ENCODE measurements at regions not wholly inside any gene's neighbourhood (a gene's known extent, or its start where the extent isn't known, plus 50 kb on each side); places are given as distances from the start of the nearest gene placed in this dataset.

- Histone ChIP-seq H2AK5ac (ENCODE audit: low read depth, low read length) (peak overlapping the region; percentile 69), H3K4ac (ENCODE audit: low read depth, low read length) (peak overlapping the region; percentile 90), H2BK15ac (ENCODE audit: low read depth, low read length) (peak overlapping the region; percentile 37; the same call in 2 of the 3 replicates), H4K91ac (ENCODE audit: insufficient read depth, low read depth, low read length) (peak overlapping the region; percentile 77), H2BK5ac (ENCODE audit: low read depth, low read length, poor library complexity, severe bottlenecking) (peak overlapping the region; percentile 100), H3K36me3 (ENCODE audit: control insufficient read depth, insufficient read depth, low read length) (no peaks in the 10 kb centered on the region), H3K9me1 (ENCODE audit: insufficient read depth, low read length) (peaks cover 14% of the 10 kb centered on the region), H3K23ac (ENCODE audit: low read depth, low read length) (peak overlapping the region; percentile 35; the same call in 1 of the 2 replicates), H3K9me3 (ENCODE audit: control insufficient read depth, insufficient read depth, low read length) (peaks cover 3% of the 10 kb centered on the region), H3K9ac (ENCODE audit: low read depth, low read length) (no peak overlapping the region), H3K56ac (ENCODE audit: extremely low read depth, insufficient read depth, low read length) (no peak overlapping the region; the same call in 1 of the 2 replicates), H4K5ac (ENCODE audit: low read depth, low read length) (peak overlapping the region; percentile 69; the same call in 1 of the 2 replicates), H2BK120ac (ENCODE audit: low read depth, low read length) (peak overlapping the region; percentile 81), H4K20me1 (ENCODE audit: insufficient read depth, low read length) (no peaks in the 10 kb centered on the region), H3K79me1 (ENCODE audit: low read depth in 1 of 2, low read length in 2 of 2) (no peaks in the 10 kb centered on the region), H3K27me3 (ENCODE audit: control insufficient read depth, insufficient read depth, low read length) (no peaks in the 10 kb centered on the region), H2AK9ac (replicated peaks; ENCODE audit: low read depth, low read length, poor library complexity) (peak overlapping the region; percentile 25), H3K27ac (ENCODE audit: insufficient read depth, low read length) (peak overlapping the region; percentile 85; the same call in 1 of the 2 replicates), H3K4me3 (ENCODE audit: insufficient read depth, low read depth, low read length) (no peak overlapping the region), H3K4me2 (ENCODE audit: low read depth, low read length) (peak overlapping the region; percentile 6; the same call in 1 of the 2 replicates), H4K8ac (ENCODE audit: low read depth in 2 of 2, low read length in 2 of 2) (peak overlapping the region; percentile 4 to 78; a peak in 3 of 4 replicates), H2AFZ (replicated peaks; ENCODE audit: low read length, poor library complexity) (peak overlapping the region; percentile 82), H3K4me1 (ENCODE audit: control insufficient read depth, insufficient read depth, low read length) (peaks cover 19% of the 10 kb centered on the region), H2BK20ac (ENCODE audit: low read depth, low read length) (peak overlapping the region; percentile 84), H3K14ac (replicated peaks; ENCODE audit: low read depth, low read length) (peak overlapping the region; percentile 92), H3K18ac (ENCODE audit: low read depth, low read length) (peak overlapping the region; percentile 60; the same call in 1 of the 2 replicates)
- dilution Hi-C loops (cut with HindIII; ENCODE audit: low sequenced_read_pairs, unreplicated experiment): no loop called here
- BruUV-seq (replicated peaks): no TSS peak
- in situ Hi-C loops (cut with MboI; ENCODE audit: low sequenced_read_pairs): no loop called here
- no peak for ATAC-seq (ENCODE audit: low read depth)
- intact Hi-C loops (cut with micrococcal nuclease): no loop called here
- TF ChIP-seq, protein P1, sequence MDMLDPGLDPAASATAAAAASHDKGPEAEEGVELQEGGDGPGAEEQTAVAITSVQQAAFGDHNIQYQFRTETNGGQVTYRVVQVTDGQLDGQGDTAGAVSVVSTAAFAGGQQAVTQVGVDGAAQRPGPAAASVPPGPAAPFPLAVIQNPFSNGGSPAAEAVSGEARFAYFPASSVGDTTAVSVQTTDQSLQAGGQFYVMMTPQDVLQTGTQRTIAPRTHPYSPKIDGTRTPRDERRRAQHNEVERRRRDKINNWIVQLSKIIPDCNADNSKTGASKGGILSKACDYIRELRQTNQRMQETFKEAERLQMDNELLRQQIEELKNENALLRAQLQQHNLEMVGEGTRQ (IDR thresholded peaks at IDR 0.05; ENCODE audit: low read depth, low read length): peak; percentile 17; the same call in 1 of the 2 replicates
- TF ChIP-seq BHLHE40 (IDR thresholded peaks at IDR 0.05; ENCODE audit: low read depth, low read length) (peak; percentile 52; the same call in 1 of the 2 replicates), MAZ (IDR thresholded peaks at IDR 0.05; ENCODE audit: borderline replicate concordance, low read depth, low read length) (no peak), CHD1 (IDR thresholded peaks at IDR 0.05; ENCODE audit: low read depth, low read length) (no peak), NFE2L2 (IDR thresholded peaks at IDR 0.05; ENCODE audit: low read depth, low read length) (no peak), SMC3 (IDR thresholded peaks at IDR 0.05; ENCODE audit: low read depth, low read length) (no peak), MAFK (IDR thresholded peaks at IDR 0.05; ENCODE audit: low read depth, low read length) (no peak), CEBPB (IDR thresholded peaks at IDR 0.05; ENCODE audit: low read depth, low read length) (peak; percentile 91)
- WGBS, 2 experiments (ENCODE audit: extremely low coverage in 2 of 2, insufficient read length in 1 of 2): 94% methylated on average over 2 of the region's 5 CpGs; no CpG with 5 or more reads in 1 of the 2 experiments
- peak; percentile 83 for DNase-seq
- POLR2A ChIA-PET (ENCODE audit: unreplicated experiment): interaction anchor here (1.4 kb wide), 1 partner anchor 14 kb away, joined by 3 read pairs; no protein-coding TSS in a partner anchor
- CTCF ChIA-PET: interaction anchor here (0.7 to 2.7 kb wide), 4 partner anchors 10 to 384 kb away, joined by 3 to 9 read pairs (median 6); no protein-coding TSS in a partner anchor
Measured at GRCh38 chr16:73215678-73216377, 167.9 kb upstream of the ZFHX3 start.
